ENCODE measurements at regions not wholly inside any gene's neighbourhood (a gene's known extent, or its start where the extent isn't known, plus 50 kb on each side); places are given as distances from the start of the nearest gene placed in this dataset.
"Not testable (repeated sequence)": the region's sequence is repeated elsewhere in the genome, so short reads cannot be mapped to it uniquely, and the experiment has no call there.

DNA sequence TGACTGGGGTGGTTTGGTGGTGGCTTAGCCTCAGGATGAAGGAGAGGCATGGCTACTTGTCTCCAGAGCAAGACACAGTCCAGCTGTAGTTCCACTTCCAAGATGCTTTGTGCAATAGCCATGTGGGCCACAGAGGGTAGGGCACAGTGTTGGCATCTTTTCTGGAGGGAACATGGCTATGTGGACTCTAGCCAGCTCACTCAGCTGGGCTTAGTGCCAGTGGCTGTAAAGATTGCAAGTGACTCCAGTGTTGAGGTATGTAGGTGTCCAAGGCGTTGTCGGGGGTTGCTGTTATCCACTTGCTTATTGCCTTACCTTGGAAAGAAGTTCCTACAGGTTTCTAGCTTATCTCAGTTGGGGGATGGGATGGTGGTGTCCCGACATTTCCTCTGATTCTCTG, 233.4 kb downstream of the CD109 start:
- H3K36me3 ChIP-seq (ENCODE audit: control insufficient read depth in 1 of 2, insufficient read depth in 2 of 2, low read length in 2 of 2), result no peaks in the 10 kb centered on the region
- peaks cover 4% of the 10 kb centered on the region in 2 donors for H3K9me3 ChIP-seq (ENCODE audit: control insufficient read depth in 1 of 2, low read length in 2 of 2)
- H3K9ac ChIP-seq (ENCODE audit: low read depth in 1 of 2, low read length in 2 of 2), result no peak overlapping the region

DNA sequence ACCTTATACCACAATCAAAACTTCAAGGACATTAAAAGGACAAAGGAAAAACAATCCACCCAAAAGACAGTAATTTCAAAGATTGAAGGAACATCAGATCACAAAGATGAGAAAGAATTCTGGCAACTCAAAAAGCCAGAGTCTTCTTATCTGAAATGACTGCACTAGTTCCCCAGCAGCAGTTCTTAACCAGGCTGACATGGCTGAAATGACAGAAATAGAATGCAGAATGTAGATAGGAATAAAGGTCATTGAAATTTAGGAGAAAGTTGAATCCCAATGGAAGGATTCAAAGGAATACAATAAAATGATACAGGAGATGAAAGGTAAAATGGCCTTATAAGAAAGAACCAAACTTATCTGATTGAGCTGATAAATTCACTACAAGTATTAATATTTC, 231.4 kb downstream of the CD109 start:
- Histone ChIP-seq H3K9me3 (ENCODE audit: control insufficient read depth in 1 of 2, low read length in 2 of 2) (peaks cover 4% of the 10 kb centered on the region in 2 donors), H3K36me3 (ENCODE audit: control insufficient read depth in 1 of 2, insufficient read depth in 2 of 2, low read length in 2 of 2) (no peaks in the 10 kb centered on the region), H3K4me1 (ENCODE audit: control insufficient read depth in 1 of 2, insufficient read depth in 2 of 2, low read length in 2 of 2) (no peaks in the 10 kb centered on the region), H3K27ac (ENCODE audit: low read depth, low read length) (no peak overlapping the region), H3K9ac (ENCODE audit: low read depth in 1 of 2, low read length in 2 of 2) (no peak overlapping the region), H3K27me3 (ENCODE audit: control insufficient read depth in 1 of 2, insufficient read depth in 2 of 2, low read length in 2 of 2) (no peaks in the 10 kb centered on the region), H3K4me3 (ENCODE audit: low read depth in 1 of 2, low read length in 2 of 2) (no peak overlapping the region)

More for the DNA sequence above, 233.4 kb downstream of the CD109 start:
- no peaks in the 10 kb centered on the region for H3K27me3 ChIP-seq (ENCODE audit: control insufficient read depth in 1 of 2, insufficient read depth in 2 of 2, low read length in 2 of 2)
- no peaks in the 10 kb centered on the region for H3K4me1 ChIP-seq (ENCODE audit: control insufficient read depth in 1 of 2, insufficient read depth in 2 of 2, low read length in 2 of 2)
- H3K4me3 ChIP-seq (ENCODE audit: low read depth in 1 of 2, low read length in 2 of 2), result no peak overlapping the region
- no peak overlapping the region for H3K27ac ChIP-seq (ENCODE audit: low read depth, low read length)

DNA sequence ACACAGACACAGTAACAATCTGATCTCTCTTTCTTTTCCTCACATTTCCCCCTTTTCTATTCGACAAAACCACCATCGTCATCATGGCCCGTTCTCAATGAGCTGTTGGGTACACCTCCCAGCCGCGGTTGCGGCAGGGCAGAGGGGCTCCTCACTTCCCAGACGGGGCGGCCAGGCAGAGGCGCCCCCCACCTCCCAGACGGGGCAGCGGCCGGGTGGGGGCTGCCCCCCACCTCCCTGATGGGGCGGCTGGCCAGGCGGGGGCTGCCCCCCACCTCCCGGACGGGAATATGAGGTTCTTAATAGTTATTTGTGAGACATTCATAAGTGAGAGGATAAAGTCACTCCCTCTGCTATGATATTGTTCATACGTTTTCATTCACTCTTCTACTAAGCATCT, 229.7 kb downstream of the CD109 start:
- H3K4me3 ChIP-seq (ENCODE audit: low read depth in 1 of 2, low read length in 2 of 2); H3K36me3 ChIP-seq (ENCODE audit: control insufficient read depth in 1 of 2, insufficient read depth in 2 of 2, low read length in 2 of 2); H3K4me1 ChIP-seq (ENCODE audit: control insufficient read depth in 1 of 2, insufficient read depth in 2 of 2, low read length in 2 of 2); H3K9ac ChIP-seq (ENCODE audit: low read depth in 1 of 2, low read length in 2 of 2); H3K9me3 ChIP-seq (ENCODE audit: control insufficient read depth in 1 of 2, low read length in 2 of 2); H3K27ac ChIP-seq (ENCODE audit: low read depth, low read length); H3K27me3 ChIP-seq (ENCODE audit: control insufficient read depth in 1 of 2, insufficient read depth in 2 of 2, low read length in 2 of 2): not testable (repeated sequence)

DNA sequence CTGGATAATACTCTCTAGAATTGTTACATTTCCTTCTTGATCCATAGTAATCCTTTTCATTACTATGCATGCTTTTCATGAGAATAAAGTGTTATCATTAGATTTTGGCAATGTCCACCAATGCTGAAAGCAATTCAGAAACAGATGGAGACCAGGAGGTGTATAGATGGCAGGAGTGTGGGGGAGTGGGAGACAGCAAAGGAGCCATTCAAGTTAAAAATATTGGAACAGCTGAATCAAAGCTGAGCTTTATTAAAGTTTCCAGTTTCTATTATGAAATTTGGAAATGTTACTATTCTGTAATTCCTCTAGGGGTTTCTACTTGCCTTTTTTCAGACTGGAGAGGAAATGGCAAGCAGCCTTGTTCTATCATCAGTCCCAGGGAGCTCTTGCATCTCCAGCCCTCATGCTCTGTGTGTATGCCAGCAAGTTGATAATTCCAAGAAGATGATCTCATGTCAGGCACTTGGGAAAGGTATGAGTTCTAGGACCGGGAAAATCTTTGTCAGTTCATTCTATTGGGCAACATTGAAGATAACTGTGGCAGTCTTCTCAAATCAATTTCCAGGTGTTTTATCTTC, 228.0 kb downstream of the CD109 start:
- Histone ChIP-seq H3K27ac (ENCODE audit: low read depth, low read length) (no peak overlapping the region), H3K27me3 (ENCODE audit: control insufficient read depth in 1 of 2, insufficient read depth in 2 of 2, low read length in 2 of 2) (no peaks in the 10 kb centered on the region), H3K9me3 (ENCODE audit: control insufficient read depth in 1 of 2, low read length in 2 of 2) (no peaks in the 10 kb centered on the region), H3K4me1 (ENCODE audit: control insufficient read depth in 1 of 2, insufficient read depth in 2 of 2, low read length in 2 of 2) (no peaks in the 10 kb centered on the region), H3K4me3 (ENCODE audit: low read depth in 1 of 2, low read length in 2 of 2) (no peak overlapping the region), H3K9ac (ENCODE audit: low read depth in 1 of 2, low read length in 2 of 2) (no peak overlapping the region), H3K36me3 (ENCODE audit: control insufficient read depth in 1 of 2, insufficient read depth in 2 of 2, low read length in 2 of 2) (no peaks in the 10 kb centered on the region)

DNA sequence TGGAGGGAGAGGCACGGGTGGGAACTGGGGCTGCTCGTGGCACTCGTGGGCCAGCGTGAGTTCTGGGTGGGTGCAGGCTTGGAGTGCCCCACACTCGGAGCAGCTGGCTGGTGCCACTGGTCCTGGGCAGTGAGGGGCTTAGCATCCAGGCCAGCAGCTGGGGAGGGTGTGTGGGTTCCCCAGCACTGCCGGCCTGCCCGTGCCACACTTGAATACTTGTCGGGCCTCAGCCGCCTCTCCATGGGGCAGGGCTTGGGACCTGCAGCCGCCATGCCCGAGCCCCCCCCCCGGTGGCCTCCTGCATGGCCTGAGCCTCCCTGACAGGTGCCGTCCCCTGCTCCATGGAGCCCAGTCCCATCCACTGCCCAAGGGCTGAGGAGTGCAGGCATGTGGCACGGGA, 207.2 kb downstream of the CD109 start:
- no peaks in the 10 kb centered on the region for H3K36me3 ChIP-seq (ENCODE audit: control insufficient read depth in 1 of 2, insufficient read depth in 2 of 2, low read length in 2 of 2)
- H3K9me3 ChIP-seq (ENCODE audit: control insufficient read depth in 1 of 2, low read length in 2 of 2), result peaks cover 10 to 15% of the 10 kb centered on the region in 2 donors
- no peaks in the 10 kb centered on the region for H3K4me1 ChIP-seq (ENCODE audit: control insufficient read depth in 1 of 2, insufficient read depth in 2 of 2, low read length in 2 of 2)
- no peak overlapping the region for H3K4me3 ChIP-seq (ENCODE audit: low read depth in 1 of 2, low read length in 2 of 2)
- H3K27ac ChIP-seq (ENCODE audit: low read depth, low read length), result no peak overlapping the region
- no peaks in the 10 kb centered on the region for H3K27me3 ChIP-seq (ENCODE audit: control insufficient read depth in 1 of 2, insufficient read depth in 2 of 2, low read length in 2 of 2)
- H3K9ac ChIP-seq (ENCODE audit: low read depth in 1 of 2, low read length in 2 of 2), result no peak overlapping the region

DNA sequence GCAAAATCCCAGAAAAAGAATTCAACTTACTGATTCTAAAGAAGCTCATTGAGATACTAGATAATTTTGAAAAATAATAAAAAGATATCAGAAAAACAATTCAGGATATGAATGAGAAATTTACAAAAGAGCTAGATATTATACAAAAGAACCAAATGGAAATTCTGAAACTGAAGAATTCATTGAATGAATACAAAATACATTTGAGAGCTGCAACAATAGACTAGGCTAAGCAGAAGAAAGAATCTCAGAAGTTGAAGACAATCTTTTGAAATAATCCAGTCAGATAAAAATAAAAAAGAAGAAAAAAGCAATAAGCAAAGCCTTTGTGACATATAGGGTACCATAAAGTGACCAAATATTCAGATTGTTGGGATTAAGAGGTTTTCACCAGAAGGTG, 206.0 kb downstream of the CD109 start:
- H3K27ac ChIP-seq (ENCODE audit: low read depth, low read length), result no peak overlapping the region
- H3K9ac ChIP-seq (ENCODE audit: low read depth in 1 of 2, low read length in 2 of 2), result no peak overlapping the region

DNA sequence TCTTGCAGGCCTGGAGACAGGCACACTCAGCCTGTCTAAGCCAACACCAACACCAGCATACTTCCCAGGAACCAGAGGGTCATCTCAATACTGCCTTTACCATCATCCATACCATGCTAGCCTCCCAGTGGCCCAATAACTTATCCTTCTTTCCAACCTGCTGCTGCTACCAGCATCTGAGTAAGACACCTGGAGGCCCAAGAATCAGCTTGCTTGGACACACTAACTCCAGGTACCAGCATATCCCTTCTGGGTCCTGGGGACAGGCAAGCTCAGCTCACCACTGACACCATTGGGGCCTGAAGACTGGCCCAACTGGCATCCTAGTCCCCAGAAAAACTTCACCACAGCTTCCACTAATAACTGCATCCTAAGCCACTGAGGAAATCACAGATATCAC, 205.3 kb downstream of the CD109 start:
- Histone ChIP-seq H3K9ac (ENCODE audit: low read depth in 1 of 2, low read length in 2 of 2) (no peak overlapping the region), H3K4me3 (ENCODE audit: low read depth in 1 of 2, low read length in 2 of 2) (no peak overlapping the region), H3K9me3 (ENCODE audit: control insufficient read depth in 1 of 2, low read length in 2 of 2) (peaks cover 10 to 15% of the 10 kb centered on the region in 2 donors), H3K36me3 (ENCODE audit: control insufficient read depth in 1 of 2, insufficient read depth in 2 of 2, low read length in 2 of 2) (no peaks in the 10 kb centered on the region), H3K27me3 (ENCODE audit: control insufficient read depth in 1 of 2, insufficient read depth in 2 of 2, low read length in 2 of 2) (no peaks in the 10 kb centered on the region), H3K27ac (ENCODE audit: low read depth, low read length) (no peak overlapping the region), H3K4me1 (ENCODE audit: control insufficient read depth in 1 of 2, insufficient read depth in 2 of 2, low read length in 2 of 2) (no peaks in the 10 kb centered on the region)

More for the DNA sequence above, 206.0 kb downstream of the CD109 start:
- Histone ChIP-seq H3K27me3 (ENCODE audit: control insufficient read depth in 1 of 2, insufficient read depth in 2 of 2, low read length in 2 of 2) (no peaks in the 10 kb centered on the region), H3K4me1 (ENCODE audit: control insufficient read depth in 1 of 2, insufficient read depth in 2 of 2, low read length in 2 of 2) (no peaks in the 10 kb centered on the region), H3K36me3 (ENCODE audit: control insufficient read depth in 1 of 2, insufficient read depth in 2 of 2, low read length in 2 of 2) (no peaks in the 10 kb centered on the region), H3K4me3 (ENCODE audit: low read depth in 1 of 2, low read length in 2 of 2) (no peak overlapping the region), H3K9me3 (ENCODE audit: control insufficient read depth in 1 of 2, low read length in 2 of 2) (peaks cover 10 to 15% of the 10 kb centered on the region in 2 donors)

DNA sequence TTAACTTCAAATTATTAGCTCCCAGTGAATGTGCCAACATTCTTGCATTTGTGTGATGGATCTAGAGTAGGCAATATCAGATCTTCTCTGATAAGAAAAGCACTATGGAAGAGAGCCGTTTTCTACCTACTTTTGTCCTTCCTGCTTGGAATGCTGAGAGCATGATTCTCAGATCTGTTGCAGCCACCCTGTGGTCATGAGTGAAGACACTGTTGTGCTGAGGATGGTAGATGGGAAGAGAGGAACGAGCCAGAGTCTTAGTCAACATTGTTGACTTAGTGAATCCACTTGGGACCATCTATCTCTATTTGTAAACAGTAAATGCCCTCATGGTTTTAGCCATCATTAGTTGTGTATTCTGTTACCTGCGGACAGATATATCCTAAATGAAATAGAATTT, 202.6 kb downstream of the CD109 start:
- H3K9ac ChIP-seq (ENCODE audit: low read depth in 1 of 2, low read length in 2 of 2), result no peak overlapping the region
- no peaks in the 10 kb centered on the region for H3K4me1 ChIP-seq (ENCODE audit: control insufficient read depth in 1 of 2, insufficient read depth in 2 of 2, low read length in 2 of 2)
- no peaks in the 10 kb centered on the region for H3K27me3 ChIP-seq (ENCODE audit: control insufficient read depth in 1 of 2, insufficient read depth in 2 of 2, low read length in 2 of 2)
- H3K27ac ChIP-seq (ENCODE audit: low read depth, low read length), result no peak overlapping the region
- H3K36me3 ChIP-seq (ENCODE audit: control insufficient read depth in 1 of 2, insufficient read depth in 2 of 2, low read length in 2 of 2), result no peaks in the 10 kb centered on the region
- H3K4me3 ChIP-seq (ENCODE audit: low read depth in 1 of 2, low read length in 2 of 2), result no peak overlapping the region
- H3K9me3 ChIP-seq (ENCODE audit: control insufficient read depth in 1 of 2, low read length in 2 of 2), result peaks cover 10 to 13% of the 10 kb centered on the region in 2 donors

DNA sequence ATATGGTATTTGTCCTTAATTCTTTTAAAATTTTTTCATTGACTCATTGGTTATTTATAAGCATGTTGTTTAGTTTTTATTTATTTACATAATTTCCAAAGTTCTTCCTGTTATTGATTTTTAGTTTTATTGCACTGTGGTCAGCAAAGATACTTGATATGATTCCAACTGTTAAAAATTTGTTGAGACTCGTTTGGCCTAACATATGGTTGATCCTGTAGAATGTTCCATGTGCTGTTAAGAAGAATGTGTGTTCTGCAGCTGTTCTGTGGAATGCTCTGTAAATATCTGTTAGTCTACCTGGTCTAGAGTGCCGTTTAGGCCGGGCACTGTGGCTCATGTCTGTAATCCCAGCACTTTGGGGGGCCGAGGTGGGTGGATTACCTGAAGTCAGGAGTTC, 197.7 kb downstream of the CD109 start:
- H3K4me1 ChIP-seq (ENCODE audit: control insufficient read depth in 1 of 2, insufficient read depth in 2 of 2, low read length in 2 of 2), result no peaks in the 10 kb centered on the region
- H3K27me3 ChIP-seq (ENCODE audit: control insufficient read depth in 1 of 2, insufficient read depth in 2 of 2, low read length in 2 of 2), result no peaks in the 10 kb centered on the region
- no peaks in the 10 kb centered on the region for H3K9me3 ChIP-seq (ENCODE audit: control insufficient read depth in 1 of 2, low read length in 2 of 2)
- H3K36me3 ChIP-seq (ENCODE audit: control insufficient read depth in 1 of 2, insufficient read depth in 2 of 2, low read length in 2 of 2), result no peaks in the 10 kb centered on the region
- H3K4me3 ChIP-seq (ENCODE audit: low read depth in 1 of 2, low read length in 2 of 2), result no peak overlapping the region
- H3K9ac ChIP-seq (ENCODE audit: low read depth in 1 of 2, low read length in 2 of 2), result no peak overlapping the region
- no peak overlapping the region for H3K27ac ChIP-seq (ENCODE audit: low read depth, low read length)

DNA sequence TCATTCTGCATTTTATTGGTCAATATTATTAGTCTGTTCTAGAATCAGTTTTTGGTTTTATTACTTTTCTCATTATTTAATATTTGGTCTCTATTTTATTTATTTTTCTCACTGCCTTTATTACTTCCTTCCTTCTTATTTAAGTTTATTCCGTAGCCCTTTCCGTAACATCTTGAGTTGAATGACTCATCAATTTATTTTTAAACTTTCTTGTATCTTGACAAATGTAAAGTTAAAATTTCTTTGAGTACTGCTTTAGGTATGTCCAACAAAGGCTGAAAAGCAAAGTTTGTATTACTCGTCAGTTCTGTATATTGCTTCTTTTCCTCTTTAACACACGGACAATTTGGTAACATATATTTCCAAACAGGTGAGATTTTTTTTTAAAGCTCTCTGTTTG, 192.0 kb downstream of the CD109 start:
- no peaks in the 10 kb centered on the region for H3K4me1 ChIP-seq (ENCODE audit: control insufficient read depth in 1 of 2, insufficient read depth in 2 of 2, low read length in 2 of 2)

DNA sequence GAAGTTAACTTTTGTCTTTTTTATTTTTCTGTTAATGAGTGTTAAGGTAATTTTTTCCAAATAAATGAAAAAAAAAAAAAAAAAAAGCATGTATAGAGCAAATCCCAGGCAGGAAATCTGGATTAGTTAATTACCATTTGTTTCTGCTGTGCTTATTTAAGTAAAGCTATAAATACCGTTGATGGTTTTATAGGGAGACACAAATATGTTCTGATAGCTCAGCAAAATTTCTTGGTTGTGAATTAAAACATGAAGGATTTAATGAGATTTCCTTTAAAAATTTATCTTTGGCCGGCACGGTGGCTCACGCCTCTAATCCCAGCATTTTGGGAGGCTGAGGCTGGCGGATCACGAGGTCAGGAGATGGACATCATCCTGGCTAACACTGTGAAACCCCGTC, 189.4 kb downstream of the CD109 start:
- Histone ChIP-seq H3K4me1 (ENCODE audit: control insufficient read depth in 1 of 2, insufficient read depth in 2 of 2, low read length in 2 of 2) (no peaks in the 10 kb centered on the region), H3K36me3 (ENCODE audit: control insufficient read depth in 1 of 2, insufficient read depth in 2 of 2, low read length in 2 of 2) (no peaks in the 10 kb centered on the region), H3K9me3 (ENCODE audit: control insufficient read depth in 1 of 2, low read length in 2 of 2) (no peaks in the 10 kb centered on the region), H3K4me3 (ENCODE audit: low read depth in 1 of 2, low read length in 2 of 2) (no peak overlapping the region), H3K27me3 (ENCODE audit: control insufficient read depth in 1 of 2, insufficient read depth in 2 of 2, low read length in 2 of 2) (no peaks in the 10 kb centered on the region), H3K9ac (ENCODE audit: low read depth in 1 of 2, low read length in 2 of 2) (no peak overlapping the region), H3K27ac (ENCODE audit: low read depth, low read length) (no peak overlapping the region)

More for the DNA sequence above, 192.0 kb downstream of the CD109 start:
- no peaks in the 10 kb centered on the region for H3K9me3 ChIP-seq (ENCODE audit: control insufficient read depth in 1 of 2, low read length in 2 of 2)
- no peaks in the 10 kb centered on the region for H3K36me3 ChIP-seq (ENCODE audit: control insufficient read depth in 1 of 2, insufficient read depth in 2 of 2, low read length in 2 of 2)
- no peak overlapping the region for H3K4me3 ChIP-seq (ENCODE audit: low read depth in 1 of 2, low read length in 2 of 2)
- H3K27me3 ChIP-seq (ENCODE audit: control insufficient read depth in 1 of 2, insufficient read depth in 2 of 2, low read length in 2 of 2), result no peaks in the 10 kb centered on the region
- no peak overlapping the region for H3K27ac ChIP-seq (ENCODE audit: low read depth, low read length)
- H3K9ac ChIP-seq (ENCODE audit: low read depth in 1 of 2, low read length in 2 of 2), result no peak overlapping the region
